GM12892 (cell line): ENCODE measurements at regions not wholly inside any gene's neighbourhood (a gene's known extent, or its start where the extent isn't known, plus 50 kb on each side); places are given as distances from the start of the nearest gene placed in this dataset.

ENCODE experiments used
- POLR2A ChIP-seq: IDR thresholded peaks from 2 replicates; pipeline ENCODE4 v1.6.1; 2011; ENCODE audit warnings: low read depth, low read length, control low read depth
- POLR2AphosphoS5 ChIP-seq: IDR thresholded peaks from 2 replicates; pipeline ENCODE4 v1.6.1; 2011; ENCODE audit warnings: low read depth, low read length, control low read depth

- TF ChIP-seq POLR2A (no peak), POLR2AphosphoS5 (no peak)
Observed at GRCh38 chr22:27571463-27572277, 229.9 kb downstream of the MN1 start.
